Amniotic epithelial cell (primary cell): ENCODE measurements at regions not wholly inside any gene's neighbourhood (a gene's known extent, or its start where the extent isn't known, plus 50 kb on each side); places are given as distances from the start of the nearest gene placed in this dataset.

Source experiments
- DNase-seq: peaks from one replicate; pipeline ENCODE4 v3.0.0-alpha.2; 2010; ENCODE audit warnings: low read depth

DNA sequence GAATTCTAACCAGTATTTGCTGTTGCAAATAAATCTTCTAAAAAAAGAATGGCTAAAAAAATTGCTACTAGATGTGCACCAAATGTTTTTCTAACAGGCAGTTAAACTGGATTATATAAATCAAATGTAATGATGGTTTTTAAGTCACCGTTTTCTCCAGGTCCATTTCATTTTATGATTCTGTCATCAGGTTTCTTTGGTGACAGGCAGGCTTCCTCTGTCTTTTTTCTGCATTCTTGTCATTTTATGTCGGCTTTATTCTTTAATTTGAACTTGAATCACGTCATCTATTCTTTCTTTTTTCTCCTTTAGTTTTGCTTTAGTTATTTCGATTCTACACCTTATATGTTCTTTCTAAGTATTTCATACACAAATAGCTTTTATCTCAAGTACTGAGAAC lies 212.5 kb downstream of the SOCS6 start:
- no peak for DNase-seq

- no peak for DNase-seq
Measured at GRCh38 chr18:70500748-70501147, 211.9 kb downstream of the SOCS6 start.

GRCh38 chr18:70499218-70499691 lies 210.4 kb downstream of the SOCS6 start:
- no peak for DNase-seq

DNA sequence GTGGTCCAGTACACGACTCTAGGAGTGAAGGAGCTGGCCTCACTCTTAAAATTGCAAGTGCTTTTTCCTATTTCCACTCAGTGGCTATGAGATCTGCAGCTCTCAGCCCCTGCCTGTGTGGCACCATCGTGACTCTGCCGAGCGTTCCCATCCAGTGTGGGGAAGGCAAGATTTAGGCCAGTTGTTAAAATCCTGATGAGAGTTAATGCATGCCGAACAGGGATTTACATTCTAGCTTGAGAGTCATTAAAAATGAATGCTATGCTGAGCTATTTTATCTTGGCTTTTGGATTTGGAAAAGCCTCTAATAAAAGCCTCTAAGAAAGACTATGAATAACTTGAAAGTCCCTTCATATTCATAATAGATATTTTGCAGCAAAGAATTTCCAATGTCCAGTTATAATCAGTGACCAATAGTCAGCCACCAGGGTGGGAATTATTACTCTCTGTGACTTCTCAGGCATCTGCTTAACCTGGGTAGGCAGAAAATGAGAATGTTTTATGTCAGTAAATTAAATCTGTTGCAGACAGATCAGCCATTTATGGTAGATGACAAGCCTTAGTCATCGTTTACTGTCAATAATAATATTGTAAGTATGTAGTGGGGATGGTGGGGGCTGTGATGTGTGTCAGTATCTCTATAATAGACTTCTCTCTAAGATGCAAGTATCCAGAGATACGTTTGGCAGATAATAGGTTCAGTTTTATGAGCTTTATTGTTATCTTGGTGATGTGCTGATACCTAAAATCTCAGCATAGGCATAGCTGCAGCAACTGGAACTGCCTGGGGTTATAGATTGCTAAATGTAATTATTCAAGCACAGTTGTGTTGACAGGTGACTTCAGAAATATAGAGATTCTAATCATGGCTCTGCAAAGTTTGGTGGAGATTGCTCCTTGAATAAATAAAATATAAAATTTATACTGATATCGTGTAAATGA lies 207.8 kb downstream of the SOCS6 start:
- no peak for DNase-seq

GRCh38 chr18:70494524-70494923 lies 205.7 kb downstream of the SOCS6 start:
- DNase-seq: no peak

DNA sequence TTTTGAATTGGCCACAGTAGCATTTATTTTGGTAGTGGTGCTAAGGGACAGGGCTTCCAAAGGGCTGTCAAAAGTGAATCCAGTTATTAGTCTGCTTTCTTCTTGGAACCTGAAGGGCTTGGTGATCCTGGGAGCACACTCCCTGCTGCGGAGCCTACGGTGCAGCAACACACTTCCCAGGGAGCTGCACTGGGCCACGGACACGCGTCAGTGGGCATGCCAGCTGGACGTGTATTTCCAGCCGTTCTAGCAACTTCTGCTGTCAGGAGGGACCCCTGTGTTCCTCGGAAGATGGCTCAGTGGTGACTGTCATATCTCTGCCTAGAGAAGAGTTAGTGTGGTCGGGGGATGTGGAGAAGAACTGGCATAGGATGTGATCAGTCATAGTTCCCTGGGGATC lies 204.6 kb downstream of the SOCS6 start:
- no peak for DNase-seq

- DNase-seq: peak; percentile 39
Measured at GRCh38 chr18:70491734-70492348, 203.0 kb downstream of the SOCS6 start.

DNA sequence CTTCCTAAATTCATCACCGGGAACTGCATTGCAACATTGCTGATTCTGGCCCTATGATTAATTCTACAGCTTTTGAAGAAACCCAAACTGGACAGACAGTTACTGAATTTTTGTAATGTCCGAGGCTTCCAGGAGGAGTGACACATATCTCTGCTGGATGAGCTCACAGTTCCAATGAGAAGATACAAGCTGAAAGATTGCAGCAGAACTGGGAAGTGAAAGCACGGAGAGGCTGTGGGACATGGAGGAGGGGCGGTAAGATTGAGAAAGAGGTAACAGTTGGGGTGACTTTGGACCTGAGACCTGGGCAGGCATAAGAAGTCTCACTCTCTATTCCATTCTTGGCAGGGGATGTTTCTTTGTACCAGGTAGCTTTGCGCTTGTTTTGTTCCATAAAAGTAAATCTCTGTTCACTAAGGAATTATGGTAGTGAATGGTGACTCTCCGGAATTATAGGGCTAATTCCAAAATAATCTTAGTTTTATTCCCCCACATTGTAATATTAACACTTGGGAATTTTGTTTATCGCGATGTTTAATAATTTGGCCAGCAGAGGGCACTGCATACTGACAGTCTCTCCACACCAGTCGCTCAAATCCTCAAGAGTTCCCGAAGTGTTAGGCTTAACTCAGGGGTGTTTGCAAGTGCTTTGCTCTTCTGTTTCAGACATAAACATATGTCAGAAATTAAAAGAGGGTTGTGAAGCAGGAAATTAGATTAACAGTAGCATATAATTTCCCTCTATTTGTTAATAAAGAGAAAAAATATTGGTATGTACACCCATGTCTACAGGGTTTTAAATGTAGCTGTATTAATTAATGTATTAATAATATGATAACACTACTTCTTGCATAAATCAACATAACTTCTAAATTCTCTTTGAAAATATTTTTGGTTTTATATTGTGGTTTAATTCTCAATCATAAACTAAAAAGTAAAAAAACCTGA lies 201.4 kb downstream of the SOCS6 start:
- peak; percentile 67 for DNase-seq

DNA sequence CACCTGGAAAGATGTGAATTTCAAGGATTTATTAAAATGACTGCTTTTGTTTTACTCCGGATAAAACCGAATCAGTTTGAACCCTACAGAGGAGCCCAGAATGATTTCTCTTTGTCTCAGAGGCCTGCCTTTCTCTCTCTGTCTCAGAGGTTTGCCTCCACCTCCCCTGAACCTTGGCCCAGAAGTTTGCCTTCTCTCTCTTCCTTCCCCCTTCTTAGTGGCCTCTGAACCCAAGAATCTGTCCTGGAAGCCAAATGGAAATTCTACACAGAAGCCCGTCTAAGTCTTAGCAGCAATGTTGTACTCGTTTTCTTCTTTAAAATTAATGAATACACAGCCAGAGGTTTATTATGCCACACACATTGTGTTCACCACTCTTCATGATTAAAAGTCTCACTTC lies 200.7 kb downstream of the SOCS6 start:
- DNase-seq: no peak

DNA sequence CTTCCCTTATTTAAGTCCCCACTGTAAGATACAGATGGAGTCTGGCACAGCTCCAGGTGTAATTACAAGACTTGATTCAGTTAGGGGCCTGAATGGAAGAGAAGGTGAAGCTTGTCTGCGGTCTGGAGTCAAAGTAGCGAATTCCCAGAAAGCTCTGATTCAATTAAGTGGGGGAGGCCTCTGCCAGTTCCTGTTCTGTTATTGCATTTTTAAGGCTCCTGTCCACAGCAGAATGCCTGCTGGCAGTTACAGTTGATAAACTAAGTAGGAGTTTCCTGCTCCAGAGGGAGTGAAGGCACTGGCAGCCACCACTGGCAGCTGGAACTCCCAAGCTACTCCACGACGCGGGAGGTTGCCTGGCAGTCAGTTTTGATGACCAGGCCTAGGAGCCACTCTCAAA lies 181.1 kb downstream of the SOCS6 start:
- DNase-seq: peak; percentile 18

DNA sequence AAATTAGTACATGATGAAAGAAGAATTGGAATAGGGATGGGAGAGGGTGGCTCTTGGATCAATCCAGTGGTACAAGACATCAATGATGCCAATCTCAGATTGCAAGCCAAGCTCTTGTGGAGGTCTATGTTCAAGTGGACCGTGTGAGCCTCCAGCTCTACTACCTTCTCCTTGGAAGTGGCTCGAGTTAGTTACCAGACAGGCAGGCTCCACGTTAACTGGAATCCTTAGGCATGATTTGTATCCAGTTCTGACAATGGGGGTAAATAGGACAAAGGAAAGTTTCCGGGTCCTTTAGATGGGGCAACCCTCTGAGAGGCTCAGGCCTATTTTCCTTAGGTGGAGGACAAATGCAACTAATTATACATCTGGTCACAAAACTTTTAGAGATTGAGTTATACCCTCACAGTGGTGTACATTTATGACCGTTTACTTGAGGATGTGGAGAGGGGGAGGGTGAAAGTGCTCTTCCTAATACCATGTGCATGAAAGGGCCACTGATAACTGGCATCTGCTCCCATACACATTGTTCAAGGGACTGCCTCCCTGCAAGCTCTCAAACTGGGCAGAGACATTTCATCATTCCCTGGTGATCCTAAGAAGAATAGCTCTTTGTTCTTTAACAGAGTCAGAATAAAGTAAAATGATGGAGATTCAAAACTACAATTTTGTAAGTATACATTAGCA lies 180.2 kb downstream of the SOCS6 start:
- DNase-seq: no peak

GRCh38 chr18:70464343-70465114 lies 175.7 kb downstream of the SOCS6 start:
- peak; percentile 53 for DNase-seq

DNA sequence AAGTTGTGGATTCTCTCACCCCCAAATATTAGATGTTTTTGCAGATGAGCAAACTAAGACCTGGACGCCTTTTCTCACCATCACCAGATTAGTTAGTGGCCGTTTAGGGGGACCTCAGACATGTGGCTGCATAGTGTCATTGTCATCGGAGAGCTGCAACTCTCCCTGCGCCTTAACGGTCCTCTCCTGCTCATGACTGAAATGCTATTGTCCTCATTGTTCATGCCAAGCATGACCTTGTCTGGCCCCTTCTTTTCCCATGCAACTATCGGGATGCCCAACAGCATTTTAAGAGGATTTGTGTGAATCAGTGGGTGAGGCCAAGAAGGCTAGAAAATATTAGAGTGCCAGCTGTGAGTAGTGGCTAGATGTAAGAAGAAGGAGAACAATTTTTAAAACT lies 174.2 kb downstream of the SOCS6 start:
- DNase-seq: no peak

GRCh38 chr18:70462078-70462439 lies 173.2 kb downstream of the SOCS6 start:
- DNase-seq: no peak

DNA sequence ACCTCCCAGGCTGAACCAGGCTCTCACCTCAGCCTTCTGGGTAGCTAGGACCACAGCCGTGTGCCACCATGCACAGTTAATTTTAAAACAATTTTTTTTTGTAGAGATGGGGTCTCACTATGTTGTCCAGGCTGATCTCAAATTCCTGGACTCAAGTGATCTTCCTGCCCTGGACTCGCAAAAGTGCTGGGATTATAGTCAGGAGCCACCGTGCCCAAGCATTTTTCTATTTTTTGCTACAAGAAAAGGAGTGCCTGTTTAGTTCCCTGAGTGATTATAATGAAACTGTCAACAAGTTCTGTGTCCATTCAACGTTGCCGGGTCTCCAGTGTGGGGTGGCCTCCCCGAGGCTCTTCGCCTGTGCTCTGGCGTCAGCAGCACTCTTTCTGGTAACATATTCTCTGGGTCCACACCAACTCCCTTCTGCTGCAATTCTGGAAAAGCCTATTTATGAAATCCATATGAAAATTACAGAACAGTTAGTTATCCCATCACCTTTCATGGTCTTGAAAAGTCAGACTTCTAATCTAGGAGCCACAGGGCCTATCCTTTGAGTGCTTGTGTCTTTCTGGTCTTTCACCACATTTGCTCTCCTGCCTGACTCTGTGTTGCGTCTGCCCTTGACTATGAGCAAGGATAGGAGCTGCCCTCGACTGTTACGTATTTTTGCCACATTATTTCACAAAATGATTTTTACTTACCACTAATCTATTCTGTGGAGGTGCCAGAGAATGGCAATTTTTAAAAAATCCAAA lies 172.7 kb downstream of the SOCS6 start:
- DNase-seq: no peak

GRCh38 chr18:70459731-70460130 lies 170.9 kb downstream of the SOCS6 start:
- no peak for DNase-seq

DNA sequence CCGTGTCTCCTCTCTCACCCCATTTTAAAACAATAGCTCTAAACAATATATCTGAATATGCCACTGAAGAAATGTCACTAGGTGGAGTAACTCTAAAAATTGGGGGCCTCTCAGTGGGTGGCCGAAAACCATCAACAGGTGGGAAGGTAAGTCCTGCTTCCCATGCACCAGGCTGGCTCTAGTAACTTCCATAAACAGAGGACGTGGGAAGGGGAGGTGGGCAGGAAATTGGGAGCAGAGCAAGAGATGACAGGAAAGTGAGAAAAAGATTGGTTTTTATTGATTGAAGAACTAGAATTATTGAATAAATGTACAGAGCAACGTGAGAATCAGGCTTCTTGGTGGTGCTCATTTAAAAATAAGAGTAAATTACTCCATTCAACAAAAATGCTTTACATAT lies 170.4 kb downstream of the SOCS6 start:
- DNase-seq: no peak

- DNase-seq: no peak
Measured at GRCh38 chr18:70457788-70458187, 168.9 kb downstream of the SOCS6 start.

- no peak for DNase-seq
Measured at GRCh38 chr18:70457223-70457622, 168.4 kb downstream of the SOCS6 start.

DNA sequence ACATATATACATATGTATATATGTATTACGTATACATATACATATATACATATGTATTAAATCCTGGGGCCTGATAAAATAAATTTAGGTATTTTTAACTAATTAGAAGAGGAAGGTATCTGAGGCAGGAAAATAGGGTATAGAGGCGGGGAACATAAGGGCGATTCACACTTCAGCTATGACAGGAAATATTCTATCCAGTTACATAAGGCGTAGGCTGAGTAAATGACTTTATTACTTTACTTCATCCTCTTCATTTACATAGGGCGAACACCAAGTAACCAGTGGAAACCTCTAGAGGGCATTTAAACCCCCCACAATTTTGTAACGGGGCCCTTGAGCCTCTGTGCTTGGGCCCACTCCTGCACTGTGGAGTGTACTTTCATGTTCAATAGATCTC lies 167.5 kb downstream of the SOCS6 start:
- DNase-seq: no peak
